Bronchial epithelial cell (primary cell): ENCODE measurements at regions not wholly inside any gene's neighbourhood (a gene's known extent, or its start where the extent isn't known, plus 50 kb on each side); places are given as distances from the start of the nearest gene placed in this dataset.

Experiments used
- DNase-seq: peaks from one replicate; pipeline ENCODE4 v3.0.0-alpha.2; 2010; ENCODE audit warnings: low read depth
- FAIRE-seq: peaks from 2 replicates; lab custom pipeline; 2011; peaks lifted over from hg19 to GRCh38; lab: Jason Lieb, UNC
- H3K27me3 ChIP-seq: 2 replicates; pipeline ENCODE4 v1.5.1; 2011; ENCODE audit warnings: low read length; ENCODE audit not compliant: control insufficient read depth, insufficient read depth
- H3K36me3 ChIP-seq: 2 replicates; pipeline ENCODE4 v1.5.1; 2011; ENCODE audit warnings: low read length; ENCODE audit not compliant: control insufficient read depth, insufficient read depth
- H3K4me3 ChIP-seq: 2 replicates; pipeline ENCODE4 v1.5.1; 2011; ENCODE audit warnings: mild to moderate bottlenecking, low read depth, low read length, control low read depth
- CTCF ChIP-seq: IDR thresholded peaks from 2 replicates; pipeline ENCODE4 v1.5.1; 2011; ENCODE audit warnings: mild to moderate bottlenecking, moderate library complexity, low read length, control low read depth, inconsistent platforms; ENCODE audit not compliant: insufficient read depth, severe bottlenecking

- no peak for FAIRE-seq
Measured at GRCh38 chr18:54503131-54503894, 87.7 kb upstream of the DYNAP start.

GRCh38 chr18:54506516-54507261, 84.4 kb upstream of the DYNAP start:
- H3K4me3 ChIP-seq: no peak overlapping the region
- no peaks in the 10 kb centered on the region for H3K36me3 ChIP-seq
- no peak for TF ChIP-seq CTCF
- H3K27me3 ChIP-seq: no peaks in the 10 kb centered on the region
- FAIRE-seq: no peak
- no peak for DNase-seq

More at GRCh38 chr18:54503131-54503894, 87.7 kb upstream of the DYNAP start:
- no peaks in the 10 kb centered on the region for H3K36me3 ChIP-seq
- no peak for DNase-seq
- H3K4me3 ChIP-seq: no peak overlapping the region
- no peaks in the 10 kb centered on the region for H3K27me3 ChIP-seq
- no peak for TF ChIP-seq CTCF

GRCh38 chr18:54509793-54510192, 81.3 kb upstream of the DYNAP start:
- FAIRE-seq: no peak
- Histone ChIP-seq H3K36me3 (no peaks in the 10 kb centered on the region), H3K27me3 (no peaks in the 10 kb centered on the region), H3K4me3 (no peak overlapping the region)
- TF ChIP-seq CTCF: no peak
- DNase-seq: no peak

- no peak for TF ChIP-seq CTCF
- Histone ChIP-seq H3K4me3 (no peak overlapping the region), H3K36me3 (no peaks in the 10 kb centered on the region), H3K27me3 (no peaks in the 10 kb centered on the region)
- no peak for DNase-seq
- no peak for FAIRE-seq
Measured at GRCh38 chr18:54515149-54515548, 75.9 kb upstream of the DYNAP start.

- no peak for FAIRE-seq
Measured at GRCh38 chr18:54517521-54517920, 73.5 kb upstream of the DYNAP start.

More at GRCh38 chr18:54517521-54517920, 73.5 kb upstream of the DYNAP start:
- H3K36me3 ChIP-seq: no peaks in the 10 kb centered on the region
- no peak for TF ChIP-seq CTCF
- no peak for DNase-seq
- H3K4me3 ChIP-seq: no peak overlapping the region
- H3K27me3 ChIP-seq: no peaks in the 10 kb centered on the region
